ENCODE measurements at regions not wholly inside any gene's neighbourhood (a gene's known extent, or its start where the extent isn't known, plus 50 kb on each side); places are given as distances from the start of the nearest gene placed in this dataset.

- TF ChIP-seq CTCF (IDR thresholded peaks at IDR 0.05) (no peak), EZH2 (IDR thresholded peaks at IDR 0.05; ENCODE audit: borderline replicate concordance, insufficient read depth, low read depth, low read length, poor library complexity, severe bottlenecking) (no peak)
Observed at GRCh38 chrX:12034741-12035140, 103.5 kb upstream of the FRMPD4 start.
